GM19328 (cell line): ENCODE measurements at regions not wholly inside any gene's neighbourhood (a gene's known extent, or its start where the extent isn't known, plus 50 kb on each side); places are given as distances from the start of the nearest gene placed in this dataset.
"Not testable (repeated sequence)": the region's sequence is repeated elsewhere in the genome, so short reads cannot be mapped to it uniquely, and the experiment has no call there.

Experiments
- ATAC-seq: cut with Tn5 transposase; IDR thresholded peaks from one replicate; pipeline ENCODE4 v1.9.1; 2021; ENCODE audit warnings: mild to moderate bottlenecking, moderate library complexity; ENCODE audit not compliant: unreplicated experiment

DNA sequence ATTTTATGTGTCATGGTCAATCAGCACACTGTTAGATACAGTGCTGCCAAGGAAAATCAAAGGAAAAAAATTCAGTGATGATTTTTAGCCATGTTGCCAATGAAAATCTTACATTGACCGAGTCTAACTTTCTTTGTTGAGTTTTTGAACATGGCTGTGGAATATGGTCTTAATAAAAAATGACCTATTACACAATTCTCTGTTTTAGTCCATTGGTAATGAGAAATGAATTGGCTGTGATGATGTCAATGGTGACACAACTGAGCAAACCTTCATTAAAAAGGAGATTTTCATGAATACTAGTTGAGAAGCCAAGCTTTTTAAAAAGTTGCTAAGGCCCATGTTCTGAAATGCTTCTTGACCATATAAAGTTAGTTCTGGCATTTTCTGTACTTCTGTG lies 225.9 kb upstream of the GYPA start:
- ATAC-seq = no peak

DNA sequence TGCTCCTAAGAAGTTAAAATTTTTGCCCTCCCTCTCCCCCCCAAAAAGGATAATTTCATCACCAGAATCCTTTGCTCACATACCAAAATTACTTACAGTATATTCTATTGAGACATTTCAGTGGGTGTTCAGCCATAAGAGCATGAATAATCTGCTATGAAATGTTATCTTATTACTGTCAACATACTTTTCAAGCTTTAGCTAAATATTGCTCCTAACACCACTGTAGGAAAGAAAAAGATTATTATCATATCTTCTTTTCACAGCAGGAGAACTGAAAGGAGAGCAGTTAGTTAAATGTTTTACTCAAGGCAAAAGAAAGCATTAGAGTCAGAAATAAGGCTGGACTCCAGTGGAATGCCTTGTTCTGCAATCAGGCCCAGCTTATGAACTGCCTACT lies 231.0 kb upstream of the GYPA start:
- ATAC-seq = no peak

DNA sequence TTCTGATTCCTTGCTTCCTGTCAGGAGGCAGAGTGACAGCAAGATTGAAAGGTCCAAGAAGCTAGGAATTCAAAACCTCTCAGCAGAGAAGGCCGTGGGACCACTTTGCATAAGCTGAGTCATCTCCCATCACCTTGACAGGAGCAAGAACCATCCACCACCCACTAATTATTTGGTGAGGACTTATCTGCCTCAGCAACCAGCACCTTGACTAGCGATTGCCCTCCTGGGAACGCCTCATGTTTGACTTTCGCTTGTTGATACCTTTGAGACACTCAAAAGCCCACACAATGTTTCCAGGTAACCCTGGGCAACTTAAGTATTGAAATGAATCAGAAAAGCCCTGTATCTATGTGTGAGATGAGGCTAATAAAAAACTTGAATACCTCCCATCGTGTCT lies 233.5 kb upstream of the GYPA start:
- ATAC-seq = peak; percentile 86

DNA sequence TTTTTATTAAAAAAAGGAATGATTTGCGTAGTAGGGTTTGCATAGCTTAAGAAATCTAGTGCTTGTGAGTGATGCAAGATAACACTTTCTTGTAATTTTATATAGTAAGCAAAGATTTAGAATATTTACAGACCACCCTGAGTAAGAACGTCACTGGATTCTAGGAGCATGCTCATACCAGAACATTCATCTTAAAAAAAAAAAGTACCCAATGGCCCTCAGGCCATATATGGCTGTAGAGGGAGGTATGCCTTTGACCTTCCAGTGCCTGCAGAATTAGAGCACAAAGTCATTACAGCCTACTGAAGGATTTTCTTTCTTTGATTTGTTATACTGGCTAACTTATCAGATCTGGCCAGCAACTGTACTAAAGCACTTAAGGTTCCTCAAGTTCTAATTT lies 236.3 kb upstream of the GYPA start:
- ATAC-seq = no peak

DNA sequence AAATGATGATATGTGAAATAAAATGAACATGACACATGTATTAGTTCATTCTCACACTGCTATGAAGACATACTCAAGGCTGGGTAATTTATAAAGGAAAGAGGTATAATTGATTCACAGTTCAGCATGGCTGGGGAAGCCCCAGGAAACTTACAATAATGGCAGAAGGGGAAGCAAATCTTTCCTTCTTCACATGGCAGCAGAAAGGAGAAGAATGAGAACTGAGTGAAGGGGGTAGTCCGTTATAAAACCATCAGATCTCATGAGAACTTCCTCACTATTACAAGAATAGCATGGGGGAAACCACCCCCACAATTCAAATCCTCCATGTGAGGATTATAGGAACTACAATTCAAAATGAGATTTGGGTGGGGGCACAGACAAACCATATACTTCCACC lies 243.9 kb upstream of the GYPA start:
- no peak for ATAC-seq

DNA sequence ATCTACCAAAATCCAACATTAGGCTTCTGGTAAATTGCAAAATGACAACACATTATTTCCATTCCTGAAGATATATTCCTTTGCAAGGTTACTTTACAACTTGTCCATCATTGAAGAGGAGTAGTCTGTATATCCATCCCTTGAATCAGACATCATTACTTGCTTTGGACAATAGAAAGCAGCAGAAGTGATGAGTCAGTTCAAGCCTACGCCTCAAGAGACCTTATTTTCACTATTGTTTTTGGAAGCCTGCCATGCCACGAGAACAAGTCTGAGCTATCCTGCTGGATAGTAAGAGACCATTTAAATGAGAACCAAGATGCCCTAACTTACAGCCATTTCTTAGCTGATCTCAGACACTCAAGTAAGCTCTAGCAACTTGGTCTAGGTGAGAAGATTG lies 246.0 kb upstream of the HHIP start:
- peak; percentile 59 for ATAC-seq

DNA sequence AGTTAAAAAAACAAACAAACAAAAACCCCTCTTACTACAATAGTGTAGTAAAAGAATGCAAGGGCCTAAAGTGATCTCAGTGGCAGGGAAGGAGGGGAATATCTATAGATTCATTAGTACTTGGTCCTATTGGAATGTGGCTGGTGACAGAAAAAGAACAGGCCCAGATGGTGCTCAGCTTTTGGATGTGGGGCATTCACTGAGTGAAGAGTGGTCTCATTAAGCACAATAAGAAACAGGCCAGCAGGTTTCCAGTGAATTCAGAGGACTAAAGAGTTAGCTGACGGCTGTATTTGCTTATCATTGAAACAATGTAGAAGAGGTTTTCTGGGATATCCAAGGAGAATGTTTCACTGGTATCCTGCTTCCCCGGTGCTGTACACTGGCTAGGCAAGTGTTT lies 243.8 kb upstream of the HHIP start:
- ATAC-seq = no peak

DNA sequence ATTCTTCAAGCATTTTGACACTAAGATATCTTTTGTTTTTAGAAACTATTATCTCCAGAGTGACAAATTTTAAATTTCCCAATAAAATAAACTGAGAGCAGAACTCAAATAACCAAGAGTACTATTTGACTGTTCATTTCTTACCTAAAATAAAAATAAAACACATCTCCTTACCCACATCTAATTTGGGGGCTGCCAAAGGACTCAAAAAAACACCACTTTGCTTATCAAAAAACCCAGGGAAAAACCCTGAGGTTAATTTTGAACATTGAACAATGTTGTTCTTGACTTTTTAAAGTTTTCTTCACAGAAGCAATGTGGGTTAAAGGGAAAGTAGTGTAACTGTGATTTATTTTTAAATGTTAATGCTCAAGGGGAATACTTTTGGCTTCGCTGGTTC lies 243.0 kb upstream of the HHIP start:
- ATAC-seq = no peak

DNA sequence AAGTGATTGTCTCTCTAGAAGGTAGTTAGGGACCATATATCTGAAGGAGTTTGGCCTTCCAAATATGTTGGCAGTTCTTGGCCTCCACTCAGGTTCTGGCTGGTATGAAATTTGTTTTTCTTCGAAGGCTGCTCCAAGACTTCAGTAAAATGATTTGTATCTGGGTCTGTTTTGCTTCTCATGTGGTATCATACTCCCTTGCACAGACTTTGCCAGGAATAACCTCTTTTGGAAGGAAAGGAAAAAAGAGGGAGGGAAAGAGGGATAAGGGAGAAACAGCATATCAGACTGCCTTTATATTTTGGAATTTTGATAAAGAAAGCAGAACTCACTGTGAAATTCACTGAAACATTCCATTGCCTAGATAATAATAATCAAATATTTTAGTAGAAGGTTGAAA lies 242.1 kb upstream of the HHIP start:
- no peak for ATAC-seq

DNA sequence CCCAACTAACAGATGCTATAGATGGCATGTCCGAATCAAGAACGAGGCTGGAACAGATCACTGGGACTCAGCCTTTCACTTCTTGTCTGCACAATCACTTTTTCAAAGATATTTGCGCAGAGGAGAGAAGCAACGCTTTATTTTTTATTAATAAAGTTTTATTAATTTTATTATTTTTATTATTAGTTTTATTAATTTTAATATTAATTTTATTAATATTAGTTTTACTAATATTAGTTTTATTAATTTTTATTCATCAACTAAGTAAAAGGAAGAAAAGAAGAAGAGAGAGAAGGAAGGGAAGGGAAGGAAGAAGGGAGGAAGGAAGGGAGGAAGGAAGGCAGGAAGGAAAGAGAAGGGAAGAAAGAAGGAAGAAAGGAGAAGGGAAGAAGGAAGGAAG lies 236.4 kb upstream of the HHIP start:
- no peak for ATAC-seq

DNA sequence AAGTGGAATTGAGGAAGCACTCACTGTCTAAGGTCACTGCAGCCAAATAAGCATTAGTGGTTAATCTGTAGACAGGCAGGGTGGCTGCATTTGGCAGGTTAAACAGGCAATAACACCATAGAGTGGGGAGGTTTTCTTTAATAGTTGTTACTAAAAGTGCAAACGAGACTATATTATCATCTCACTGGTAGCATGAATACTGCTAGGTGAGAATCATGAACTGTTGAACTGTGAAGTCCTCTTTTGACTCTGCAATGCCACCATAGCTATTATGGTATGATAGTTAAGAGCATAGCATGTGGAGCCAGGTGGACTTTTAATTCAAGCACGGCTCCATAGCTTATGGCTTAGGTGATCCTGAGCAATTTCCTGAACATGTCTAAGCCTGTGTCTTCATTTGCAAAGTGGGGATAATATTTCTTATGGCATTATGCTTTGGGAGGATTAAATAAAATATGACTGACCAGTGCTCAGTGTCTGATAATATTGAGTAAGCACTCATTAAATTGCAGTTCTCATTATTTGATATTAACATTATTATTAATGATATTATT lies 235.6 kb upstream of the HHIP start:
- ATAC-seq = no peak

DNA sequence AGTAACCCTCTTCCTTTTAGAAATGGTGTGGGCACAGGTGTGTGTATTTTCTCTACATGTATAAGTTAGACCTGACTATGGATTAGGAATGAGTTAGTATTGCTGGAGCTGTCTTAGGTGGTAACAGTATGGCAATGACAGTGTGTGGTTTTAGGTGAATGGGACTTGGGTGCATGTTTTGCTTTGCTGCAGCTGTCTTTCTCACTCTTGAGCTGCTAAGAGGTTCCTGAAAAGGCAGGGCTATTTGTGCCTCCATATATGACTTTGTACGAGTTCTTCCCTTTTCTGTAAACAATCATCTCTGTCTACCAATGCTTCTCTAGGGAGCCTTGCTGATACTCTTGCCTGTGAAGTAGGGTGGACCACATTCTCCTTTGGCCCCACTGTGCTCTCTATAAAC lies 234.8 kb upstream of the HHIP start:
- peak; percentile 66 for ATAC-seq

DNA sequence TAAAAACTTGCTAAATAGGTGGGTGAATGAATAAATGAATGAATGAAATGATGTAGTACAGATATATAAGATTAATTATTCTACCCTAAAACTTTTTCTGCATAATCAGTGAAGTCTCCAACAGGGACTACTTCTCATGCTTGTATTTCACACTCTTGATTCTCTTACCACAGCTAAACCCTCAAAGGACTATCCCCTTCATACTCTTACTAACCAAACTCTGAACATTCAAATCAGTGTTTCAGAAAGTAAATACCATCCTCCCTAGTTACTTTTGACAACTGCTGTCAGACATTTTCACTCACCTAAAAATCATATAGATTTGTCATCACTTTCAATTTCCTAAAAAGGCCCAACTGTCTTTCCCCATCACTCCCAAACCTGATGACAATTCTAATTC lies 234.3 kb upstream of the HHIP start:
- ATAC-seq = peak; percentile 40

DNA sequence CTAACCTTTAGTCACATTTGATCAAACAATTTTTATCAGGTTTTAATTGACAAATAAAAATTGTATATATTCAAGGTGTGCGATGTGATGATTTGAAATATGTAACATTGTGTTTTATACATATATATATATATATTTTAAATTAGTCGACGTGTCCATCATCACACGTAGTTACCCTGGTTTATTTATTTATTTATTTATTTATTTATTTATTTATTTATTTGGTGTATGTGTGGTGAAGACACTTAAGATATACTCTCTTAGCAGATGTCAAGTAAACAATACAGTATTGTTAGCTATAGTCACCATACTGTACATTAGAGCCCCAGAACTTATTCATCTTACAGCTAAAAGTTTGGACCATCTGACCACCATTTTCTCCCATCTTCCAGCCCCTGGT lies 224.9 kb upstream of the HHIP start:
- ATAC-seq = no peak

DNA sequence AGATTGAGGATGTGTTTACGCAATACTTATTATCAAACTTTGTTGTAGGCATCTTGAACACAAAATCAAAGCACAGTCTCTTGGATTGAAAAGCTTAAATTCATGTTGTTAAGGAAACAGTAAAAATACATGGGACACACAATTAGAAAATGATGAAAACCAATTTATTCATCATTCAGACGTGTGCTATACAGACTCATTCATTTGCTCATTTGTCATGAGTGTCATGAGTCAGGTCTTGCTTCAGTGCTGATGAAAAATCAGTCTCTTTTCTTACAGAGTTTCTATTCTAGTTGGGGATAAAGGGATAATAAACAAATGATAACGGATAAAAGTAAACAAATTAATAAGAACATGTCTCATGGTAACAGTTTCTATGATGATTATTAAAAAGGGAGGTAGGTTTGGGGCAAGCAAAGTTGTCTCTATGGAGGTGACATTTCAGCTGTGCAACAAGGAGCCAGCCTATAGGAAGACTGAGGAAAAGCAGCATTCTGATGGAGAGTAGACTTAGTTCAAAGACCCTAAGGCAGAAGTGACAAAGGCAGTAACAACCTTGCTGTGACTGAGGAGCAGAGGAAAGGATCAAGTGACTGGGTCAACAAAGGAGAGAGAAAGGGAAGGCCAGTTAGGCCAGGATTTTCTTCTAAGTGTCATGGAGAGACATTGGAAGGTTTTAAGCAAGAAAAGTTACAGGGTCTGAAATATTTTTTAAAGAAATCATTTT lies 224.0 kb upstream of the HHIP start:
- no peak for ATAC-seq

DNA sequence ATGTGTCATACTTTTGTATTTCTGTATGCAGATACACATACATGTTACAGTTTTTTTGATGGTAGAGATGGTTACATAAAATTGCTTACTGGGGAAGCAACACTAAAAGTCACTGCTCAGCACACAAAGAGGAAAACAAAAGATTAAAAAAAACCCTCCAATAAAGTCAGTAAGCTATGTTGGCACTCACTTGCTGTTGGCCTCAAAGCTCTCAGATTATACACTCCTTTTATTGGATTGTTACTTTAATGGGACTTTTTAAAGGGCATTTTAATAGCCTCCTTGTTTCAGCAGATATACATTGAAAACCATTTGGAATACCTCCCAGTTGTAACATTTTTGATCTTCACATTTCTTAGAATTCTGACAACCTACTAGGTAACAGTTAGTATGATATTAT lies 222.0 kb upstream of the HHIP start:
- no peak for ATAC-seq

DNA sequence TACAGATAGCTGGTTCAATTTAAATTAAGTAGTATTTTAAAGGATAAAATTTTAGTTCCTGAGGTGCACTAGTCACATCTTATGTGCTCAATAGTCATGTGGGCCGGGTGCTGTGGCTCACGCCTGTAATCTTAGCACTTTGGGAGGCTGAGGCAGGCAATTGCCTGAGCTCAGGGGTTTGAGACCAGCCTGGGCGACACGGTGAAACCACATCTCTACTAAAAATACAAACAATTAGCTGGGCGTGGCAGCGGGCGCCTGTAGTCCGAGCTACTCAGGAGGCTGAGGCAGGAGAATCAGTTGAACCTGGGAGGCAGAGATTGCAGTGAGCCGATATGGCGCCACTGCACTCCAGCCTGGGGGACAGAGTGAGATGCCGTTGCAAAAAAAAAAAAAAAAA lies 219.9 kb upstream of the HHIP start:
- ATAC-seq = not testable (repeated sequence)

DNA sequence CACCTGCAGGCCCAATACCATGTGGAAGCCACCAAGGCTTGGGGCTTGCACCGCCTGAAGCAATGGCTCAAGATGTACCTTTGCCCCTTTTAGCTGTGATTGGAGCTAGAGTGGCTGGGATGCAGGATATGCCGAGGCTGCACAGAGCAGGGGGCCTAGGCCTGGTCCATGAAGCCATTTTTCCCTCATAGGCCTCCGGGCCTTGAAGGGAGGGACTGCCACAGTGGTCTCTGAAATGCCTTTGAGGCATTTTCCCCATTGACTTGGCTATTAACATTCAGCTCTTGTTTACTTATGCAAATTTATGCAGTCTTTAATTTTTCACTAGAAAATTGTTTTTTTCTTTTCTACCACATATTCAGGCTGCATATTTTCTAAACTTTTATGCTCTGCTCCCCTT lies 203.2 kb upstream of the HHIP start:
- ATAC-seq = no peak

DNA sequence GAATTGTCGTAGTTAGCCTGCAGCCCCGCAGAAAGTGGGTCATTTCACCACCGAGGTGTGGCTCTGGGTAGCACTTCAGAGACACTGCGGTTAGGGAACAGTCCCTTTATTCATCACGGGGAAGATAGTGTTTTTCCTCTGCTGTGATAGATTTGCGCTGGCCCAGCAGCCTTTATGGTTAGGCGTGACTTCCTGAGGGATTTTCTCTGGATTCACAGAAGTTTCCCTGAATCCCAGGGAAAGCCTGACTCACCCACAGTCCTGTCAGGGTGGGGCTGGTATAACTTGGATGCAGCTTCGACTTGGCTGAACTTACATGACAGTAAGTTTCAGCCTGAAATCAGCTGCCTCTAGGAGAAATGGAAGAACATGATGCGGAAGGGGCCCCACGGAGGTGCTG lies 196.3 kb upstream of the HHIP start:
- no peak for ATAC-seq

DNA sequence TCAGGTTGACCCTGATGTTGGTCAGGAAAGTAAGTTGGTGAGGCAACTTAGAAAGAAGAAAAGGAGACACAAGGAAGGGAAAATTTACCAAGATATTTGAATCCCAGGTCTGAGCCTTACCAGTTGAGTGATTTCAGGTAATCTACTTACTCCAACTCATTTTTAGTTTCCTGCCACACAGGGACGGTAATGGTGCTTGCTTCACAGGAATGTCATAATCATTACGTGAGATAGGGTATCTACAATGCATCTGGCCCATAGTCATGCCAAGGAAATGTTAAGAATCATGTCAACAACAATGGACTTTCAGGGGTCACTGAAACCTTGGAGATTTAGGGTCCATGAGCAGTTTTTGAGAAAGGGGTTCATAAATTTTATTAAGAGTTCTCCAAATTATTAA lies 195.4 kb upstream of the HHIP start:
- ATAC-seq = no peak

DNA sequence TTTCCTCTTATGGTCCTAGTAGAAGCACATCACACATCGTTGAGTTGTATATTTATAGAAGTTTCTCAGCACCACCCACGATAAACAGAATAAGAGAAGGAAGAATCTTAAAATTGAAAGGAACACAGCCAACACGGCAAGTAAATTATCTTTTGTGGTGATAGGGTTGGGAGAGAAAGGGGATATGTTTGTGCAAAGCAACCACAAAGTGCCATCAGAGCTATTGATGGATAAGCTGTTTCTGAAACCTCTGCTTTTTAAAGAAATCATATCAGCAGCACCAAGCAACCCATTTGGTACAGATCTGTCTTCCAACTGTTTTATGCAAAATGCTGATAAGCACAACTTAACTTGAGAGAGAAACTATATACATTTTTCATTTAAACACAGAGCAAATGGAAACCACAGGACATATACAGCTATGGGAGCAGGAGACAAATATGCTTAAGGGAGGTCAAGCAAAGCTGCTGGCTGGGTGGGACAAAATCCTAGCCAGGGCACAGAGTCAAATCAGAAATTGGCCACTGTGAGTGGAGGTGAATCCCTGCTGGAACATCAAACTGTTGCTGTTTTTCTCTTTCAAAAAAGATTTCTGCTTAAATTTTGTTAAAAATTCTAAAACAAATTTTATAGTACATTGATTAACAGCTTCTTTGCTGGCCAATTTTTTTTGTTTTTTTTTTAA lies 194.0 kb upstream of the HHIP start:
- no peak for ATAC-seq

DNA sequence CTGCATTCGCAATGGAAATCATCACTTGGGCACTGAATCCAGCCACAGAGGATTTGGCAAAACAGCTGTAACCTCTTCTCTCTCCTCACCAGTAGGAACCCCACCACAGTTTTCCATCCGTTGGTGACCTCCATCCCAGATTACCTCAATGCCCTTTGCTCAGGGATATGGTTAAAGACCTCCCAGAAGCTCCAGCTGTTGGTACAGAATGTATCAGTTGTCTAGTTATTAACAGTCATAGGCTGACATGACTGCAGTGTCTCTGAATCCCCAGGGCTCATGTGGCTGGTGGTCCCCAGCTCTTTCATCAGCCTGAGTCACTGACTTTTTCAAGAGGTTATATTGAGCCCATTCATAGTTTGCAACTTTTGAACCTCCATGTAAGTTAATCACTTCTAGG lies 189.8 kb upstream of the HHIP start:
- ATAC-seq = no peak

DNA sequence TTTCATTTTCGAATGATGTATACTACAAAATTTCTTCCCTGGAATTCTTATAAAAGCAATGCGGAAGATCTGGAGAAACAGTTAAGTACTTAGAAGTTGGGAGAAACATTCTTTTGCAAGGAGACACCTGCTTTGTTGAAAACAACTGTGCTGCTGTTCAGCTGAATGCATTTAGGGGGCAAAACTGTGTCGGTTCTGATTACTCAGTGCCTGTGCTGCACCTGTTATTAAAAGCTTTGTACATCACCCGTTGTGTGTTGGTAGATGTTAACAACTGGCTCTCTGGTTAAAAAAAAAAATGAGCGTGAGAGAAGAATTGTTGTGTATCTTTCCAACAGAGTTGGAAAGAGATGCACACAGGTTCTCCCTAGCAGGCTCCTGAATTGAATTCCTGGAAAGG lies 184.1 kb upstream of the HHIP start:
- ATAC-seq = no peak
